OCI-LY7 (cell line): ENCODE measurements at regions not wholly inside any gene's neighbourhood (a gene's known extent, or its start where the extent isn't known, plus 50 kb on each side); places are given as distances from the start of the nearest gene placed in this dataset.
"Not testable (repeated sequence)": the region's sequence is repeated elsewhere in the genome, so short reads cannot be mapped to it uniquely, and the experiment has no call there.

Source experiments
- BruUV-seq: library from RNA; stranded (reverse); fragments of 400-500 nt; replicated peaks from 2 replicates; lab custom pipeline; 2021; lab: Mats Ljungman, UMichigan
- CTCF ChIA-PET: fragments of 300-600 bp; sonication (Branson Sonifier 250); formaldehyde crosslinking; loops from one replicate; lab custom pipeline; 2022; ENCODE audit warnings: antibody characterized with exemption; ENCODE audit not compliant: unreplicated experiment; lab: Charles Lee
- POLR2A ChIA-PET: fragments of 300-600 bp; sonication (Branson Sonifier 250); formaldehyde crosslinking; loops from one replicate; lab custom pipeline; 2022; ENCODE audit warnings: antibody characterized with exemption; lab: Charles Lee
- DNase-seq: peaks from one replicate; pipeline ENCODE4 v3.0.0-alpha.2; 2015; ENCODE audit warnings: low spot score
- H2AFZ ChIP-seq: fragments of 200-600 bp; sonication (generic), shearing (Covaris generic); 2 replicates; pipeline ENCODE4 v1.6.1; 2014; ENCODE audit warnings: mild to moderate bottlenecking, antibody characterized with exemption, low read length, moderate library complexity
- H3K27ac ChIP-seq: fragments of 200-600 bp; sonication (generic); 2 replicates; pipeline ENCODE4 v1.5.1; 2014; ENCODE audit warnings: mixed run types, low read depth, mild to moderate bottlenecking, moderate library complexity, low read length, inconsistent platforms; ENCODE audit not compliant: poor library complexity, severe bottlenecking
- H3K36me3 ChIP-seq: fragments of 200-600 bp; sonication (generic); 2 replicates; pipeline ENCODE4 v1.6.1; 2014; ENCODE audit warnings: mild to moderate bottlenecking, antibody characterized with exemption, low read length, moderate library complexity, mixed read lengths; ENCODE audit not compliant: insufficient read depth
- H3K4me1 ChIP-seq: fragments of 200-600 bp; sonication (generic); 2 replicates; pipeline ENCODE4 v1.5.1; 2014; ENCODE audit warnings: mild to moderate bottlenecking, low read length; ENCODE audit not compliant: insufficient read depth, poor library complexity, severe bottlenecking
- H3K4me2 ChIP-seq: fragments of 200-600 bp; sonication (generic); 2 replicates; pipeline ENCODE4 v1.6.1; 2014; ENCODE audit warnings: mild to moderate bottlenecking, low read length
- H3K4me3 ChIP-seq: fragments of 200-600 bp; sonication (generic); 2 replicates; pipeline ENCODE4 v1.5.1; 2014; ENCODE audit warnings: mild to moderate bottlenecking, low read depth, low read length; ENCODE audit not compliant: poor library complexity, severe bottlenecking
- H3K79me2 ChIP-seq: fragments of 200-600 bp; sonication (generic); 2 replicates; pipeline ENCODE4 v1.6.1; 2016; ENCODE audit warnings: low read depth, mild to moderate bottlenecking, low read length, moderate library complexity, mixed read lengths; ENCODE audit not compliant: insufficient read depth
- H3K9me2 ChIP-seq: fragments of 200-600 bp; sonication (generic); 2 replicates; pipeline ENCODE4 v1.6.1; 2016; ENCODE audit warnings: mild to moderate bottlenecking, low read length, mixed read lengths; ENCODE audit not compliant: insufficient read depth
- H3K9me3 ChIP-seq: fragments of 200-600 bp; sonication (generic); 2 replicates; pipeline ENCODE4 v1.6.1; 2014; ENCODE audit warnings: mild to moderate bottlenecking, mixed run types, low read length, mixed read lengths
- H4K20me1 ChIP-seq: fragments of 200-600 bp; sonication (generic); 2 replicates; pipeline ENCODE4 v1.6.1; 2014; ENCODE audit warnings: mild to moderate bottlenecking, antibody characterized with exemption, low read length, moderate library complexity, mixed read lengths; ENCODE audit not compliant: insufficient read depth
- CTCF ChIP-seq: fragments of 200-600 bp; sonication (generic); conservative IDR thresholded peaks from 2 replicates; pipeline ENCODE4 v1.5.1; 2014; ENCODE audit warnings: mild to moderate bottlenecking, antibody characterized with exemption, low read length, moderate library complexity, mixed read lengths
- EZH2phosphoT487 ChIP-seq: fragments of 200-600 bp; sonication (generic); IDR thresholded peaks from 2 replicates; pipeline ENCODE4 v1.6.1; 2018; ENCODE audit warnings: low read depth, borderline replicate concordance, mild to moderate bottlenecking, mixed run types, antibody characterized with exemption, low read length, moderate library complexity, mixed read lengths
- intact Hi-C: fragments of 100-400 bp; cut with micrococcal nuclease; formaldehyde crosslinking; loops from one replicate; pipeline ENCODE4 v1.10.0; 2022; ENCODE audit not compliant: unreplicated experiment

DNA sequence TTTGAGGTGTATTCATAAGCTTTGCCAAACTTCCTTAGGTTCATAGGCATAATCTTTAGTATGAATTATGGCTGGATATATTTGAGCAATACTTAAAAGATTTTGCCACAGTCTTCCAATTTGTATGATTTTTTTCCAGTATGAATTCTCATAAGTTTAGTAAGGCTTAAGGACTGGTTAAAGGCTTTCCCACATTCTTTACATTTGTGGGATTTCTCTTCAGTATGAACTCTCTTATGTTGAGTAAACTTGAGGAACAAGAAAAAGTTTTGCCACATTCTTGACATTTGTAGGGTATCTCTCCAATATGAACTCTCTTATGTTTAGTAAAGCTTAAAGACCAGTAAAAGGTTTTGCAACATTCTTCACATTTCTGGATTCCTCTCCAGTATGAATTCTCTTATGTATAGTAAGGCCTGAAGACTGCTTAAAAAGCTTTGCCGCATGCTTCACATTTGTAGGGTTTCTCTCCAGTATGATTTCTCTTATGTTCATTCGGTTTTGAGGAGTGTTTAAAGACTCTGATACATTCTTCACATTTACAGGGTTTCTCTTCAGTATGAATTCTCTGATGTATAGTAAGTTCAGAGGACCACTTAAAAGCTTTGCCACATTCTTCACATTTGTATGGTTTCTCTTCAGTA is 302.6 kb downstream of the ZNF33B start:
- H3K36me3 ChIP-seq, H3K27ac ChIP-seq, H3K9me2 ChIP-seq, BruUV-seq, H2AFZ ChIP-seq, H3K4me2 ChIP-seq, CTCF ChIA-PET, DNase-seq, H3K4me3 ChIP-seq, H3K4me1 ChIP-seq, H3K79me2 ChIP-seq, POLR2A ChIA-PET, H4K20me1 ChIP-seq: not testable (repeated sequence)
- peaks cover 16% of the 10 kb centered on the region for H3K9me3 ChIP-seq
- intact Hi-C loops = loop anchor here (2.0 kb wide), 1 partner anchor 21 kb away; no protein-coding TSS in a partner anchor

- Histone ChIP-seq H3K4me3 (no peak overlapping the region), H3K9me3 (peaks cover 70% of the 10 kb centered on the region), H3K4me1 (no peaks in the 10 kb centered on the region), H3K4me2 (no peak overlapping the region), H3K27ac (no peak overlapping the region), H3K36me3 (no peaks in the 10 kb centered on the region), H3K9me2 (no peaks in the 10 kb centered on the region), H3K79me2 (no peaks in the 10 kb centered on the region), H4K20me1 (no peaks in the 10 kb centered on the region), H2AFZ (no peak overlapping the region)
- intact Hi-C loops = no loop called here
- no peak for TF ChIP-seq CTCF
- TF ChIP-seq EZH2phosphoT487 = no peak
- no TSS peak for BruUV-seq
- CTCF ChIA-PET = no interaction called here
- POLR2A ChIA-PET = no interaction called here
- DNase-seq = no peak
Observed at GRCh38 chr10:42304341-42304740, 334.0 kb downstream of the ZNF33B start.

DNA sequence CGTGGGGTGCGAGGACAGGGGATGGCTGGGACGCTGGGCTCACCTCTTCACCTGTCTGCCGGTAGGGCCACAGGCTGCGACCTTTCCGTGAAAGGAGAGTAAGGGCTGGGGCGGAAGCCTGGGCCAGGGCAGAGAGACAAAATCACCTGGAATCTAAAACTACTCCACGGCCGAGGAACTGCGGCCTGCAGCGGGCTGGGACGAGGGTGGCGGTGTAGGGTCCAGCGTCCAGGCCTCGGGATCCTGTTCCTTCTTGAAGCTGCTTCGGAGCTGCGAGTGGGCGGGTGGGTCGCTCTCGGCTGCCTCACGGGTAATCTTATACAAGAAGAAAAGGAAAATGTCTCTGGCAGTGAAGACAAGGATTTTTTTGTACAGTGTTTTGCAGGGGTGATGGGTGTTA is 356.5 kb downstream of the ZNF33B start:
- POLR2A ChIA-PET, H3K4me3 ChIP-seq, BruUV-seq, H3K4me1 ChIP-seq, CTCF ChIA-PET, intact Hi-C loops, H2AFZ ChIP-seq, H4K20me1 ChIP-seq, H3K36me3 ChIP-seq, H3K27ac ChIP-seq, H3K4me2 ChIP-seq, H3K9me3 ChIP-seq, H3K9me2 ChIP-seq, DNase-seq, H3K79me2 ChIP-seq: not testable (repeated sequence)

DNA sequence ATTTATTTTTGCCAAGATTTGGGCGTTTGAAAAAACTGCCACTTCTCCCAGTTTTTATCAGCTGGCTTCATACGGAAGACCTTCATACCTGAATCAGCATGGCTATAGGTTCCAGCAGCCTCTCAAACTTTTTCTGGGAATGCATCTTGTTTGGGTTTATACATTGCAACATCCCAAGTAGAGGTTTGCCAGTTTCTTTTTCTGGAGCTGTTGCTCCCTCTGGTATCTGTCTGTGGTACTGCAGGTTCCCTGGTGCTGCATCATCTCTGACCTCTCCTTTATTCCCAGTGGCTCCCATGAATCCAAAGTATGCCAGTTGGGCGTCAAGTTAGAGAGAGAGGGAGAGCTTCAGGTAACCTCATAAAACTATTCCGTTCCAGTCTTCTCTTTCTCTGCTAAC is 368.6 kb downstream of the ZNF33B start:
- H2AFZ ChIP-seq, CTCF ChIA-PET, H3K9me2 ChIP-seq, H3K9me3 ChIP-seq, H3K4me3 ChIP-seq, BruUV-seq, H4K20me1 ChIP-seq, H3K79me2 ChIP-seq, POLR2A ChIA-PET, H3K4me1 ChIP-seq, H3K4me2 ChIP-seq, intact Hi-C loops, H3K36me3 ChIP-seq, DNase-seq, H3K27ac ChIP-seq: not testable (repeated sequence)

DNA sequence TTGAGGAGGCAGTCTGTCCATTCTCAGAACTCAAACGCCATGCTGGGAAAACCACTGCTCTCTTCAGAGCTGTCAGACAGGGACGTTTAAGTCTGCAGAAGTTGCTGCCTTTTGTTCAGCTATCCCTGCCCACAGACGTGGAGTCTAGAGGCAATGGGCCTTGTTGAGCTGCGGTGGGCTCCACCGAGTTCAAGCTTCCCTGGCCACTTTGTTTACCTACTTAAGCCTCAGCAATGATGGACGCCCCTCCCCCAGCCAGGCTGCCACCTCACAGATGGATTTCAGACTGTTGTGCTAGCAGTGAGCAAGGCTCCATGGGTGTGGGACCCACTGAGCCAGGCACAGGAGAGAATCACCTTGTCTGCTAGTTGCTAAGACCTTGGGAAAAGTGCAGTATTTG is 375.1 kb downstream of the ZNF33B start:
- H3K9me3 ChIP-seq, H3K36me3 ChIP-seq, H3K79me2 ChIP-seq, H4K20me1 ChIP-seq, CTCF ChIA-PET, H3K4me2 ChIP-seq, intact Hi-C loops, H3K27ac ChIP-seq, H3K4me1 ChIP-seq, POLR2A ChIA-PET, BruUV-seq, H2AFZ ChIP-seq, DNase-seq, H3K9me2 ChIP-seq, H3K4me3 ChIP-seq: not testable (repeated sequence)

DNA sequence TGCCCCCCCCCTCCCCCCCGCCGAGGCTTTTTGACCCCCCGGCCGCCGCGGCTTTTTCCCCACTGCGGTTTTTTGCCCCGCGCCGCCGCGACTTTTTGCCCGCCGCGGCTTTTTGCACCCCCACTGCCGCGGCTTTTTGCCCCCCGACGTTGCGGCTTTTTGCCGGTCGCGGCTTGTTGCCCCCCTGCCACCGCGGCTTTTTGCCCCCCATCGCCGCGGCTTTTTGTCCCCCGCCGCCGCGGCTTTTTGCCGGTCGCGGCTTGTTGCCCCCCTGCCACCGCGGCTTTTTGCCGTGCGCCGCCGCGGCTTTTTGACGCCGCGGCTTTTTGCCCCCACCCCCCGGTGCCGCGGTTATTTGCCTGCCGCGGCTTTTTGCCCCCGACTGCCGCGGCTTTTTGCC is 395.4 kb downstream of the ZNF33B start:
- POLR2A ChIA-PET, BruUV-seq, H3K36me3 ChIP-seq, H3K4me2 ChIP-seq, CTCF ChIA-PET, H3K9me3 ChIP-seq, H3K79me2 ChIP-seq, H3K27ac ChIP-seq, H3K9me2 ChIP-seq, H3K4me1 ChIP-seq, intact Hi-C loops, H4K20me1 ChIP-seq, H2AFZ ChIP-seq, H3K4me3 ChIP-seq, DNase-seq: not testable (repeated sequence)
